NCI-H524 (cell line): ENCODE measurements at regions not wholly inside any gene's neighbourhood (a gene's known extent, or its start where the extent isn't known, plus 50 kb on each side); places are given as distances from the start of the nearest gene placed in this dataset.
A peak's percentile ranks its signal among the peaks of the same experiment; 100 is the strongest.

Experiments used
- DNase-seq, 2 experiments: peaks; one replicate each; lab custom pipeline; 2025; lab: John Stamatoyannopoulos, UW

DNA sequence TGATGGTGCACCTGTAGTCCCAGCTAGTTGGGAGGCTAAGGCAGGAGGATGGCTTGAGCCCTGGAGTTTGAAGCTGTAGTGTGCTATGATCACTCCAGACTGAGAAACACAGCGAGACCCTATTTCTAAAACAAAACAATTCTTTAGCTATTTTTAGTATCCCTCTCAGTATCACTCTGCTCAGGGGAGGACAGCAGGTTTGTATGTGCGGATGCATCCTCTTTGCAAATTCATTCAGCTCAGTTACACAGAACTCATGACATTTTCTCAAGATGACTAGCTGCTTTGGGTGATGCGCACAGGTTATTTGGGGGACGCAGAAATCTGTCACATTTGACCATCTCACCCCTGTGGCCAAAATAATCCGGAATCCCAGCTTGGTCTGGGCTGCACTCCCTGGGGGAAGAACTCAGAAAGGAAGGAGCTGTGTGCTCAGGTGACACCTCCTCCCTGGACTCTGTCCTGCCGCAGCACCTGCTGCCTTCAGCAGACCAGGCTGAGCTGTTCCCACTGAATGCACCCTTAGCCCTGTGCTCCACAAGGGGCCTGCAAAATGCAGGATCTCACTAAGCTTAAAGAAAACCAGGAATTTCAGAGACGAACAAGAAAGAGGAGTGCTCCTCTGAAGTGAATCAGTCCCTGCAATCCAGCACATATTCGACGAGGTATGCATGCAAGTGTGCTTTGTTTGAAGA is 89.5 kb upstream of the PGBD5 start:
- DNase-seq = no peak

DNA sequence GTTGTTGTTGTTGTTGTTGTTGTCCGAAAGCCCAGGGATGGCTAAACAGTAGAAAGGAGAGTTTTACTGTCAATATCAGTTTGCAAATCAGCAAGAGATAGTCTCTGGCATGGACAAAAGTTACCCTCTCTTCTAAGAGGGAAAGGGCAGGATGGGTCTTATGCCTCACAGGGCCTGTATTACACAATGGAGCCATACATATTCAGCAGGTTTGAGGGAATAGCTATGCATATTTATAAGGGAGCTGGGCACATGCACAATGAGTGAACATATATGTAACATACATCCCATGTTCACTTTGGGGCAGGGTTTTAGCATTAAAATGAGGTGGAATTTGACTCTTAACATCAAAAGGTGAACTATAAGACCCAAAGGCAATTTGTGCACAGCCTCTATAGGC is 84.4 kb upstream of the PGBD5 start:
- DNase-seq = no peak

- DNase-seq = peak in 1 of 2 experiments; percentile 45
Measured at GRCh38 chr1:230509281-230509977, 83.3 kb upstream of the PGBD5 start.

DNA sequence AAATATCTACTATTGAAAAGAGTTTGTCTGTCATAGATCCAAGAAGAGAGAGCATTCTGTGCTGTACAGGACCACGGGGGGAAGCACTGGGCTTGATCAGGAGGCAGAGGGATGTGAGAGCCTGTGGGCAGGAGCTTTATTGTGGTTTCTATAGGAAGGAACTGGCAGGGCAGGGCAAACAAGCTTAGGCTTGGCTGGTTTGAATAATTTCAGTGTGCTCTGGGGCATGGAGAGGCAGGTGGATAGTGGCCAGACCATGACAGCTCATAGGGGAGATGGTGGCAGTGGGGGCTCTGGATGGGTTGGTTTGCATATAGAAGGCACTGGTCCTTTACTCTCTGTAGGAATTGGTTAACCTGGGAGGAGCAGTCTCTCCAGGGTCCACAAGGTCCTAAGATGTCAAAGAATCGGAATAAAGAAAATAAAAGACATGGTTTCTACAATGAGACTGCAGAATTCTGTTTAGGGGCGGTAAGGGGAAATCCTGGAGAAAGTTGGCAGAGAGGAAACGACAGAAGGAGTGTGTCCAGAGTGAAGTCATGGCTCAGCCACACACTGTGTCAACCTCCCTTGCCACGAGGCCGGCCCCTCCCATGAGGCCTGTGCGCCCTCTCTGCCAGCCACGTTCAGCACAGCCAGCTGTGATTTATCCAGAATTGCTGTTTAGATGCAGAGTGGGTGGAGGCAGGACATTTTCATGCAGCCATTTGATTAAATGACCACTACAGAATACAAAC is 81.7 kb upstream of the PGBD5 start:
- no peak for DNase-seq

GRCh38 chr1:230507236-230507635 is 81.1 kb upstream of the PGBD5 start:
- no peak for DNase-seq

GRCh38 chr1:230506451-230506850 is 80.3 kb upstream of the PGBD5 start:
- DNase-seq = no peak

- peak in 1 of 2 experiments; percentile 35 for DNase-seq
Measured at GRCh38 chr1:230504310-230504709, 78.2 kb upstream of the PGBD5 start.

DNA sequence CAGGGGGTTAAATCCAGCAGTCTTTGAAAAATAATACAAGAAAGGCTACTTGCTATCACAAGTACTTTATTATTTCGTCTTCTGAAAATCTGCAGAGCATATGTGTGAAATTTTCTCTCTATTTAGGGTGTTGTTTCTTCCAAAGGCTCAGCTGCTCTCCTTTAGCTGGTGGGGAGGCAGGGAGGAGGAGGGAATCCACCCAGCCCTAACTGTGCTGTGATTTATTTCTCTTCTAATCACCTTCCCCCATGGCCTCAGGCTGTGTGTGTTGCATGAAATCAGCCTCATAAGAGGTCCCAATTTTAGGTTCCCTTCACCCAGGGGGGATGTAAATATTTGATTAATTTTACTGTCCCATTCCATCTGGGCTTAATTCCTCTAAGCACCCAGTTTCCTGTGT is 77.6 kb upstream of the PGBD5 start:
- no peak for DNase-seq

DNA sequence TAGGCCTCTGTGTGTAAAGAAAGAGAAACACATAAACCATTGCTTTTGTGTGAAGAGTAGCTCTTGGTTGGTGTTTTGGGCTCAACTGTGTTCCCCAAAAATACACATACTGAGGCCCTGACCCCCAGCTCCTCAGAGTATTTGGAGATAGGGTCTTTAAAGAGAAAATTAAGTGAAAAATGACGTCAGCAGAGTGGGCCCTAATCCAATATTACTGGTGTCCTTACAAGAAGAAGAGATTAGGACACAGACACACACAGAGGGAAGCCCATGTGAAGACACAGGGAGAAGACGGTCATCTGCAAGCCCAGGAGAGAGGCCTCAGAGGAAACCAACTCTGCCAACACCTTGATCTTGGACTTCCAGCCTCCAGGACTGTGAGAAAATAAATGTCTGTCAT is 76.9 kb upstream of the PGBD5 start:
- no peak for DNase-seq

DNA sequence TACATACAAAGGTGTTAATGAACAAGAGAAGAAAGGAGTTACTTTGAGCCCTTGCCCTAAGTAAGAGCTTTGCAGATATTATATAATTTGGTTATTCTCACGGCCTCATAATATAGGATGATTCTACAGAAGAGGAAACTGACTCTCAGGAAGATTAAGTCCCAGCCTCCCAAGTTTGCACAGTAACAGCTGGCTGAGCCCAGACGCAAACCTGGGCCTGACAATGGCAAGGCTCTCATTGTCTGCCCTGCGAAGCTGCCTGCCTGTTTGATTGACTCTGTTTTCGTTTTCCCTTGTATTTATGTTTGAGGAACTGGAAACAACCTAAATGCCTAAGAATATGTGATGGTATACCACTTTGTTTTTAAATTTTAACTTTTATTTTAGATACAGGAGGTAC is 76.2 kb upstream of the PGBD5 start:
- DNase-seq = peak in 1 of 2 experiments; percentile 35

- no peak for DNase-seq
Measured at GRCh38 chr1:230501849-230502248, 75.7 kb upstream of the PGBD5 start.

DNA sequence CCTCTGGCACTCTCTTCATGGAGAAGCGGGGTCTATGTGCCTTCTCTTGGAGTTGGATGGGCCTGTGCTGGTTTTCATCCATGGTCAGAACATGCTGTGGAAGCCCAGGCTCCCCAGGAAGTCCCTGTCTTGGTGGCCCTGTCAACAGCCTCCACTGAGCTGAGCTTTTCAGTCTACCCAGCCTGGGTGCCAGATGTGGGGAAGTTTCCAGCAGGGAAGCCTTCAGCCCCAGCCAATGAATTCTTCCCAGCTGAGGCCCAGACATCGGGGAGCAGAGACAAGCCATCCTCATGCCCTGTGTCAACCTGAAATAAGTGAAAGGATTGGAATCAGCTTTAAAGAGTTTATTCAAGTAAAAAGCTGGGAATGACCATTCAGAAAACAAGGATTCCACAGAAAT is 75.1 kb upstream of the PGBD5 start:
- DNase-seq = no peak

GRCh38 chr1:230500063-230500462 is 73.9 kb upstream of the PGBD5 start:
- no peak for DNase-seq

GRCh38 chr1:230499496-230499895 is 73.4 kb upstream of the PGBD5 start:
- no peak for DNase-seq

DNA sequence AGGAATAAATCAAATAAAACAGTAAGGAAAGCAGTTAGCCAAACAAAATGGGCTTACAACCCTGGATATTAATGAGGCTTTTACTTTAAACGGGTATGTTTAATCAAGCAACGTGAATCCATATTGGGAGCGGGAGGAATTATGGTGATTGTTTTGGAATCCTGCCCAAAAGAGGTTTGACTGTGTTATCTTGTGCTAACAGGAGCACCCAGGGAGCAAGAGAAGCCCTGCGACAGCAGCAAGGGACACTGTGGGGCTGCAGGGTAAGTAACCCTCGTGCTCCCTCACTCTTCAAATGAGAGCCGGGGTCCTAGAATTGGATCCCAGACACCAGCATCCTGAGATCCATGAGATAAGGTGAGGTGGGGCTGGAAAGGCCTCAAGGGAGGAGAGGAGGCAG is 72.6 kb upstream of the PGBD5 start:
- no peak for DNase-seq

DNA sequence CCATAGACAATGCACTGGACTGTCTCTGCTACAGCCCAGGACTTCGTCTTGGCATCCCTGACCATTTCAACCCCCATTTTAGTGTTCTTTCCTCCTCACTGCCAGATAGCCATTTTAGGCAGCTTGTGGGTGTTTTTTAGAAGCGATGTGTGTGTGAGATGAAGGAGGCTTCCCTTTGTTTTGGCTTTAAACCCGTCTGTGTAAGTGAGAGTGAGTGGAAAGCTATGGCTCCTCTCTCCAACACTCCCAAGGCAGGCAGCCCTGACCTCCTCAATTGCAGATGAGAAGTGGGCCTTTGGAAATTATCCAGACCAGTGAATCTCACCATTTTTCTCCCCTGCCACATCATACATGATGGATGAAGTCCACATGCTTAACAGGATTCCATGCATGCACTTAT is 70.3 kb upstream of the PGBD5 start:
- DNase-seq = no peak

- no peak for DNase-seq
Measured at GRCh38 chr1:230495891-230496385, 69.8 kb upstream of the PGBD5 start.

DNA sequence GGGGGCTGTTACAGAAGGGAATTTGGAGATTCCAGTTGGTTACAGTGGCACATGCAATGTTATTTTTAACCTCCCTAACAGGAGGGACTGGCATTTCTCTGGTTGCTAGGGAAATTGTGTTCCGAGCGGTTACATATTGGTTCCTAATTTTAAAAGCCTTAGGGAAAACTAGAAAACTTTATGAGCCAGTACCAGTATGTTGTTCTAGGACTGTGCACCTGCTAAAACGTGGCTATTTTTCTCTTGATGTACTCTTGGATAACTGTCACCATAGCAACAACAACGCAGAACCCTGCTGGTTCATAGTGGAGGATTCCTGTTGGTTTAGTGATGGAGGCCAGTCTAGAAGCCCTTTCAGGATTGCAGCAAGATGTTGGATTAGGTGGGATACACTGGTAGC is 68.9 kb upstream of the PGBD5 start:
- DNase-seq = peak in 1 of 2 experiments; percentile 19

- no peak for DNase-seq
Measured at GRCh38 chr1:230494514-230494913, 68.4 kb upstream of the PGBD5 start.

GRCh38 chr1:230494026-230494425 is 67.9 kb upstream of the PGBD5 start:
- DNase-seq = no peak

- DNase-seq = no peak
Measured at GRCh38 chr1:230493264-230493663, 67.1 kb upstream of the PGBD5 start.

- DNase-seq = no peak
Measured at GRCh38 chr1:230490436-230490835, 64.3 kb upstream of the PGBD5 start.
